ENCODE measurements at regions not wholly inside any gene's neighbourhood (a gene's known extent, or its start where the extent isn't known, plus 50 kb on each side); places are given as distances from the start of the nearest gene placed in this dataset.

GRCh38 chr16:87044032-87044382 lies 273.2 kb downstream of the C16orf95 start:
- no peak overlapping the region for H3K27ac ChIP-seq
- no peak for TF ChIP-seq ZFX (IDR thresholded peaks at IDR 0.05; ENCODE audit: borderline replicate concordance)
- no peak for TF ChIP-seq CTCF (IDR thresholded peaks at IDR 0.05)

GRCh38 chr16:87044829-87045228 lies 272.4 kb downstream of the C16orf95 start:
- no peak for TF ChIP-seq CTCF (IDR thresholded peaks at IDR 0.05)
- TF ChIP-seq ZFX (IDR thresholded peaks at IDR 0.05; ENCODE audit: borderline replicate concordance), result no peak
- no peak overlapping the region for H3K27ac ChIP-seq

GRCh38 chr16:87045466-87046216 lies 271.6 kb downstream of the C16orf95 start:
- TF ChIP-seq ZFX (IDR thresholded peaks at IDR 0.05; ENCODE audit: borderline replicate concordance) (no peak), CTCF (IDR thresholded peaks at IDR 0.05) (no peak)
- H3K27ac ChIP-seq, result no peak overlapping the region

- no peak for TF ChIP-seq ZFX (IDR thresholded peaks at IDR 0.05; ENCODE audit: borderline replicate concordance)
- no peak for TF ChIP-seq CTCF (IDR thresholded peaks at IDR 0.05)
- no peak overlapping the region for H3K27ac ChIP-seq
Measured at GRCh38 chr16:87046235-87046634, 271.0 kb downstream of the C16orf95 start.

GRCh38 chr16:87047221-87048037 lies 269.8 kb downstream of the C16orf95 start:
- no peak overlapping the region for H3K27ac ChIP-seq
- TF ChIP-seq ZFX (IDR thresholded peaks at IDR 0.05; ENCODE audit: borderline replicate concordance) (no peak), CTCF (IDR thresholded peaks at IDR 0.05) (no peak)

GRCh38 chr16:87048038-87048729 lies 269.0 kb downstream of the C16orf95 start:
- H3K27ac ChIP-seq, result no peak overlapping the region
- TF ChIP-seq CTCF (IDR thresholded peaks at IDR 0.05), result no peak
- no peak for TF ChIP-seq ZFX (IDR thresholded peaks at IDR 0.05; ENCODE audit: borderline replicate concordance)

All from 22Rv1 (cell line).